NOMO-1 treated with DMSO at 0.1 percent for 48 hours (cell line): ENCODE measurements at regions not wholly inside any gene's neighbourhood (a gene's known extent, or its start where the extent isn't known, plus 50 kb on each side); places are given as distances from the start of the nearest gene placed in this dataset.

Experiments used
- DNase-seq: peaks from one replicate; lab custom pipeline; 2025; ENCODE audit not compliant: unreplicated experiment; lab: John Stamatoyannopoulos, UW

DNA sequence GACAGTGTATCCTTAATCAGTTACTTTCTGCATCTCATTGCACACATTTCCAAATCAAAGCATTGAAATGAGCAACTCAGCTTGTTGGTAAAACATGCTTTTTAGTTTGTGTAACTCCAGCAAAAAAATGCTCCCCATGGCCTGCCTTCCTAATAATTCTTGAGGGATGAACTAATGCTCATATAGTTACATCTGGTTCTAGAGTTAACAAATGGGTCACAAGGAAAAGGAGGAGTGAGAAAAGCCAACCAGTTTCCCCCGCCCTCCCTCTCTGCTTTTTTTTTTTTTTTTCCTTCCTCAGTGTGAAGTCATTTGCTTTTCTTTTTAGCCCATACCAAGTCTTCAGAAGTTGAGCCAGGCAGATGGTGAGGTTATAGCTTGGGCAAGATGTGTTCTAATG lies 231.7 kb downstream of the MTX2 start:
- DNase-seq, result no peak

DNA sequence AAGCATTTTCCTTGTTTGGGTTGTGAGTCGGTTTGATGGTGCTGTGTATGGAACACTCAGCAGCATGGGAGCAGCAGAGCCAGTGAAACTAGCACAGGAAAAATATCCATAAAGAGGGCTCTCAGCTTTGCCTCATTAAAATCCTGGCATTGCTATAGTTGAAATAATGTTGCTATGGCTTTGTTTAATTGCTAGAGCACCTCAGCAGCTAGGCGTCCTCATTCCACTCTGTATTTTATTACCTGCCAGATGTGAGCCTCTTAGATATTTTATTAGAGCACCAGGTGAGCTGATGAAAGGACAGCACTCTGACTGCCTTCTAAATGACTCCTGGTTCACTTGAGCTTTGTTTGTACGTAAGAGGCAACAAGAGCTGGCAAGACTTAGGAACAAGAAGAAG lies 232.4 kb downstream of the MTX2 start:
- no peak for DNase-seq

DNA sequence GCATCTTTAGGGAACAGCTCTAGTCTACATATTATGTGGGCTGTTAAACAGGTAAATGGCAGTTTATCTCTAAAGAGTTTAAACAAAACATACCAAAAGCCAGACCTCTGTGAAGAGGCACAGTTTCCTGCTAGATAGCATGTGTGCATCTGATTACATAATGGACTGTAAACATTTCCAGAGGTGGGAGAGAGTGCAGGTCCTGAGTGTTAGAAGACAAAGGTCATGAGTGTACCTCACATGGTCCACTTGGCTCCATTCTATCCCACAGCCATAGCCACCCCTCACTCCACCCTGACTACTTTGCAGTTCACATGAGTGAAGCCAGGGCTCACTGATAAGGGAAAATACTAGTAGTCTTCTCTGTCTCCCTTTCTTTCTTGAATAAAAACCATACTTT lies 233.4 kb downstream of the MTX2 start:
- no peak for DNase-seq

DNA sequence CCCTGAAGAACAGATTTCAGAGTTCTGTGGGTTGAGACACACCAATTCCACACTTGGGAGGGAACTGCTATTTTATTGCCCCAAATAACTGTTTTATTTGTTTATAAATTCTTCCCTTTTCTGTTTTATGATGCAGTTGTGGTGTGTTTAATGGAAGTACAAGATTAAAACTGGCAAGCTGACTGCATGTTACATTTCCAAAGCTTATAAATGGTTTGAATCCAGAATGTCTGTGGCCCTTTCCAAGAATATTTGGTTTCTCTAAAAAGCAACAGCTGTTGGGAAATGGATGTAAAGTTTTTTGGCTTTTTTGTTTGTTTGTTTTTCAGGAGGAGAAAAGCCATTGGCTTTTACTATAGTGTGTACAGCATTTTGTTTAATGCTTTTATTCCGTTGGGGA lies 234.5 kb downstream of the MTX2 start:
- DNase-seq, result no peak

DNA sequence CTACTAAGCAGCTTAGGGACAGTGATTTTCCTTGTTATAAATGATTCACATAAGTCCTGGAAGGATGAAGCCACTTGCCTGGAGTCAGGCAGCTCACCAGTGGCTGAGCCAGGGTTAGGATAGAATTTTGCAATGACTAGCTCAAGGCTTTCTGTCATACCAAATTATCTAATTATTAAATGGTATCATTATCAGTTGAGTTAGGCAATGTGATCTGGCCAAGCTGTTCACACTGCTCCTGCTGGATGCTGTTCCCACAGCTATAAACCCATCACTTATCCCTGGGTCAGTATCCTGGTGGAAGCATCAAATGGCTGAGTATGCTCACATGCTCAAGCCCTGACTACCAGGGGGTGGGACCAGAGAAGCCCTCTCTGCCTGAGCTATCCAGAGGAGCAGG lies 235.2 kb downstream of the MTX2 start:
- DNase-seq, result no peak

DNA sequence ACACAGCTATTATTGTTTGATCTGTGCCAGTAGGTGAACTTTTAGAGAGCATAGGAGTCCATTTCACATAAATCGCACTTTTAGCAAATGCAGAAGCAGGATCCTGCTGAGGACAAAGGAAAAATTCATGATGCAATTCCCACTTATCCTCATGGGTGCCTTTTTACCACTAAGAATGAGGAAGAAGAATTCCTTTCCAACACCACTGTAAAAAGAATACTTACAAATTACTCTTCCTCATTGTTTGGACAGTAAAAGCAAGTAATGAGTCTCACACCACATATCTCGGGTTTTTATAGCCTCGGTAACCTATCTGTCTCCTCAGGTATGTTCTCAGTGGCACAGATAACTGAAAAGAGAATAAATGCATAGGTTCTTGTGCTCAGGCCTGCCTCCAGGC lies 238.5 kb downstream of the MTX2 start:
- no peak for DNase-seq

DNA sequence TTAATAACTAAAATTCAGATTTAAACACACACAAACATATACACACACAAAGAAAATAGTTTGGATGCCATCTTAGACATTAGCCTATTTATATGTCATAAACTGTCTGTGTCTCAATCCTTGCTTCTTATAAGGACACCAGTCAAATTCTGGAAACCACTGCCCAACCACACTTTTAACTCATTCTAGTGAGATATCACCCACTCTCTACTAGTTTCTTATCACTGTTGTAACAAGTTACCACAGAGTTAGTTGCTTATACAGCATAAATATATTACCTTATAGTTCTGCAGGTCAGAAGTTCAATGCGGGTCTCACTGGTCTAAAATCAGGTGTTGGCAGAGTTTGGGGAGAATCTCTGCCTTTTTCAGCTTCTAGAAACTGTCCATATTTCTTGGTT lies 239.1 kb downstream of the MTX2 start:
- no peak for DNase-seq

DNA sequence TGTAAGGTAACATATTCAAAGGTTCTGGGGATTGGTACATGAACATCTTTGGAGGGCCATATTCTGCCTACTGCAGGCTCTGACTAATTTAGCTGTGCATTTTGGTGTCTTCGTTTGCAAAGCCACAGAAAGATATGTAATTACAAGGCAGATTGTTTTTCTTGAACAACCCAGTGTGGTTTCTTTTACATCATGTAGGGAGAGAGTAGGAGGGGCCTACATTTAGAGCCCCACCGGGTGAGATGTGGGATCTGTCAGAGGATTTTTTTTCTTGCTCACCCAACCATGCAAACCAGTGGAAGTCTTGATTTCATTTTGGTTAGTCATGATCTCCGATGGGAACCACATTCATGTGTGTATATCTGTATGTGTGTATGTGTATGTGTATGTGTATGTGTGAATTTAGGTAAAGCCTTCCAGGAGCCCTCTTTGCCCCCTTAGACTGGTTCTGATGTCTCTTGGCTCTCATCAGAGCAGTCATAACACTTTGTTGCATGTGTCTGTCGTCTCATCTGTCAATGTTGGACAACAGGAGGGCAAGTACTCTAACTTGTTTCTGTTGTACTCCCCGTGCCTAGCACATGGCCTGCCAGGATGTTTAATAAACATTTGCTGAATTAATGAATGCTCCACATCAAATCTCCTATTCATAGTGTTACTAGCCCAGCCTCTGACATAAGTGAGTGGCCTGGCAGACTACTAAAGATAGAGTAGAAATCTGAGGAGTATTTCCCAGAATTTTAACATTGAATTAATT lies 239.9 kb downstream of the MTX2 start:
- DNase-seq, result no peak

DNA sequence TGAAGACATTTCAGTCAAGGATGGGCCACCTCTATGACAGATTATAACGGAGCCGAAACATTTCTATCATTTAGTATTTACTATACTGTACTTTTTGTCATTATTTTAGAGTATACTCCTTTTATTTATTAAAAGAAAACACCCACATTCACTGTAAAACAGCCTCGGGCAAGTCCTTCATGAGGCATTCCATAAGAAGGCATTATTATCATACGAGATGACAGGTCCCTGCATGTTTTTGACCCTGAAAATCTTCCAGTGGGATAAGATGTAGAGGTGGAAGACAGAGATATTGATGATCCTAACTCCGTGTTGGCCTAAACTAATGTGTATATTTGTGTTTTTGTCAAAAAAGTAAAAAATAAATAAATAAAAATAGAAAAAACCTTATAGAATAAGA lies 245.0 kb downstream of the MTX2 start:
- no peak for DNase-seq

DNA sequence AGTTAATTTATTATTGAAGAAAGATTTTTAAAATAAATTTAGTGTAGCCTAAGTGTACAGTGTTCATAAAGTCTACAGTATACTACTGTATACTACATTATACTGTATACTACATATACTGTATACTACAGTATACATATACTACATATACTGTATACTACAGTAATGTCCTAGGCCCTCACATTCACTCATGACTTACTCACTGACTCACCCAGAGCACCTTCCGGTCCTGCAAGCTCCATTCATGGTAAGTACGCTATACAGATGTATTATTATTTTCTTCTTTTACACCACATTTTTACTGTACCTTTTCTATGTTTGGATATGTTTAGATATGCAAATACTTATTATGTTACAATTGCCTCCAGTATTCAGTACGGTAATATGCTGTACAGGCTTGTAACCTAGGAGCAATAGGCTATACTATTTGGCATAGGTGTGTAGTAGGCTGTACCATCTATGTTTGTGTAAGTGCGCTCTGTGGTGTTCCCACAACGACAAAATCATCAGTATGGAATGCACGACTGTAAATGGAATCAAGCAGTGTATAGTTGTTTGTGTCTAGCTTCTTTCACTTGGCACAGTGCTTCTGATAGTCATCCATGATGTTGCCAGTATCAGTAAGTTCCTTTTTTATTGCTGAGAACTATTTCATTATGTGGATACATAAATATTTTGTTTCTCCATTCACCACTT lies 245.7 kb downstream of the MTX2 start:
- DNase-seq, result no peak

DNA sequence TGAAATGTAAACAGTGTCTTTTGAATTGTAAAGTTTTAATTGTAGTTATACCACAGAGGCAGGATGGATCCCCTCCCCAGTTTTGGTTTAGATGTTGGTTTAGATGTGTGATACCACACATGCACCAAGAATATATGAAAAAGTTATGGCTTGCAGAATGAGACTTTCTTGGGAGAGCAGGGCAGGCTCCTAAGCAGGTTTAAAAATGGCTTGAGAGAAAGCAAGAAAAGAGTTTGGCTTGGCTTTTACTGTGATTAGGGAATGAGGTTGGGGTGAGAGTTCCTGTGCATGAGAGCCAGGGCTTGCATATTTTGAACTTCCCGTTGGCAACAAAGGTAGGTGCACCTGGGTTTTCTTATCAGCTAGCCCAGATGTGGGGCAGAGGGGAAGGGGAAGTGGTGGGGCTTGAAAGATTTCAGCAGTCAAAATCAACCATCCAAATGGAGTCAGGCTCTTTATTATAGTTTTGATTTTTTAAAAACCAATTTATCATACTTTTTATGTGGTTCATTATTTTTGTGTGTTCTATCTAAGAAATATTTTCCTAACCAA lies 246.9 kb downstream of the MTX2 start:
- DNase-seq, result no peak

DNA sequence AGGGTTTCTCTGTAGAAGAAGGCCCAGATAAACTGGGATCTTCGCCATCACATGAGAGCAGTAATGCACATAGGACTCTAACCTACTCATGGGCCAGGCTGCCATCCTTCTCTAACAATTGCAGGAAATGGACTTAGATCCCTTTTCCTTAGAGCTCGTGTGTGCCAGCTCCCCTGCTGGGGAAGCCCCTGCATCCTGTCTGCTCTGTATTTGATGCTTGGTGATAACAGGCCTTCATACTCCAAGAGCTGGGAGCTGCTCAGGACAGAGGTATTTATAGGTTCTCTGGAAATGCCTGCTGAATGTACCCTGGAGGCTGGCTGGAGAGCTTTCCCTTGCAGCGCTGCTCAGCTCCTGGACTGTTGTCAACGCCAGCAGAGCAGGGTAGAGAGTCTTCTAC lies 249.6 kb downstream of the MTX2 start:
- no peak for DNase-seq

DNA sequence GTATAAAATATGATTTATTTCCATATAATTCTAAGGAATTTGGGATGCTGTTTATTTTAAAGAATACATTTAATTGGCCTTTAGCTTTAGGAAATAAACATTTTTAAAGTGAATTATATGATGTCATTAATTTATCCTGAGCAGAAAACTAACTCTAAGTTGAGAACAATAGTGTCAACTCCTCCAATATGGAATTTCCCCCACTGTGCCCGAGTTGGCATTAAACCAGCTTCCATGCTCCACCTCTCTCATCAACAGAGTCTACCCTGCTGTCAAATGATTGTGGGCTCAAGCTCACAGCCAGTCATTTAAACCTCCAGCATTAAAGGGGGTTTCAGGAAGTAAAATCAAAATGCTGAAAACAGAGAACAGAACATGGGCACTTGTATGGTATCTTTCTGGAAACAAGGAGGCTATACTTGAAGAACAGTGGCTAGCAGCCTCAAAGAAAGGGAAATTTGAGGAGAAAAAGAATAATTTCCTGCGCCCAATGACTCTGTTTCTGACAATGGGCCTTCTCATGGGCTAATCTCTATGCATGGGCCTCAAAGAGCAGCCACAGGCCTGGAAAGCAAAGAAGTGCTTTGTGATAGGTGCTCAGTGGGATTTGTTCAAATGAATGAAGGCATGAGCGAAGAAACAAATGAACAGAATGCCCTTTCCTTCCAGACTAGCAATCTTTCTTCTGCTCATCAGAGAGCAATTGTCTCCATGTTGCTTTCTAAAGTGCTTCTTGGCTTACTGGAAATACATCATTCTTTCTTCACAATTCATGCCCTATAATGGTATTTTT lies 252.8 kb downstream of the MTX2 start:
- no peak for DNase-seq

DNA sequence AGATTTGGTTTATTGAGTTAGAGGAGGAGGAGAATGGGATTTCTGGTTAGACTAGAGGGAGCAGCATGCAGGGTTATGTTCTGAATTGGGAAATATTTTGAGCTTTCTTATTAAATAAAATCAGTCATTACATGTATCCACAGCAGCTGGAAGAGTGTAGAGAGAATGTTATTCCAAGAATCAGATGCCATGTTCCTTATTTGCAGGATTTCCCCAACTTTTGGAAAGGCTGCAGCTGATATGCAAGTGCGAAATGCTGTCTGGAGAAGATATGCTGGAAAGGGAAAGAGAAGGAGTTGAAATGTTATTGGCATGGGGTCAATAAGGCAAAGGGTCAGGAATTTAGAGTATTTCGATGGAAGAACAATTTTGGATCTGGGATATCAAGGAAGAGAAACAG lies 255.8 kb downstream of the MTX2 start:
- no peak for DNase-seq

DNA sequence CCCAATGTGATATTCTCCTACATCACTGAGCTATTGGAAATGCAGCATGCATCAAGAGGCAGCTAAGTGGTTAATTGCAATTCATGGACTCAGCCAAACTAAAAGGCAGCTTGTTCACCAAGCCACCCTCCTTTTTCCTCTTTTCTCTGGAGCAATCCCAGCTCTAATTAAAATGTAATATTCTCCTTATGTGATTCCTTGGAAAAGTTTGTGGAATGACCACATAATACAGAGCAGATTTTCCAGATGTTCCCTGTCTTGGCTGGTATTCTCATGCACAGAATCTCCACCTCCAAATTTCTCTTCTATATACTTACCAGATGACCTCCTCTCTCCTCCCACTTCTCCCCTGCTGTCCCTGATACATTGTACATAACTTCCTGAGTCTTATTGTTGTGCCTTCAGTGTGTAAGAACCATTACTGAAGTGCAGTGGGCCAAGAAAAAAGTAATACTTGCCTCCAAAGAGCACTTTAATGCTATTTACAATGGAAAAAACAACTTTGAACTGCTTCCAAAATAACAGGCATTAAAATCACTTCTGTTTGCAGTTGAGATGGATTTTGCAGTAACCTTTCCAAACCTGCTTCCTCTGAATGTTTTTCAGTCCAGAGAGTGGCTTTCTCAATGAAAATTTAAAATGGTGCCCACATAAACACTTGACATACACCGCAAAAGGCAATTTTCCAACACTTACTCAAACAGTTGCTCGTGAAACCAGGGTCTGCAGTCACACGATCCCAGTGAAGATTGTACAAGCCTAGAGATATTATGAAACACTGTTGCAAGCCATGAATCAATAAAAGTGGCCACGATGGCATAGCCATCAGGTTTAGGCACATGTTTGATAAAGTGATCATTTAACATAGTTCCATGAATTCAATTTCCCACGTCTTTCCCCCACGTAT lies 258.0 kb downstream of the MTX2 start:
- no peak for DNase-seq

DNA sequence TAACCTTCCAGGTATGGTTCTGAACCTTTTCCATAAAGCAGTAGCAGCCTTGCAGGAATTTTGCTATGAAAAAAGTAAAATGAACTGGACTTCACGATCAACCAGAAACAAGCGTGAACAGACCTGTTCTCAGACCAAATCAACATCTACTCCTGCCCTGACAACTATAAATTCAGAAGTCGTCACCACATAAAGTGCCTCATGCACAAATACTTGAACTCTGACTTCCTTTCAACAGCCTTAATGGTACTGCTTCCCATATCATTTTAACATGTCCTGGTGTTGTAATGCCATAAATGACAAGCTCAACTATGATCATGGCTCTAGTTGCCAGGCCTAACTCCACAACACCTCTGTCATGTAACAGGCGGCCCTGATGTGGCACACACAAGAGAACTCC lies 262.4 kb downstream of the MTX2 start:
- DNase-seq, result no peak

DNA sequence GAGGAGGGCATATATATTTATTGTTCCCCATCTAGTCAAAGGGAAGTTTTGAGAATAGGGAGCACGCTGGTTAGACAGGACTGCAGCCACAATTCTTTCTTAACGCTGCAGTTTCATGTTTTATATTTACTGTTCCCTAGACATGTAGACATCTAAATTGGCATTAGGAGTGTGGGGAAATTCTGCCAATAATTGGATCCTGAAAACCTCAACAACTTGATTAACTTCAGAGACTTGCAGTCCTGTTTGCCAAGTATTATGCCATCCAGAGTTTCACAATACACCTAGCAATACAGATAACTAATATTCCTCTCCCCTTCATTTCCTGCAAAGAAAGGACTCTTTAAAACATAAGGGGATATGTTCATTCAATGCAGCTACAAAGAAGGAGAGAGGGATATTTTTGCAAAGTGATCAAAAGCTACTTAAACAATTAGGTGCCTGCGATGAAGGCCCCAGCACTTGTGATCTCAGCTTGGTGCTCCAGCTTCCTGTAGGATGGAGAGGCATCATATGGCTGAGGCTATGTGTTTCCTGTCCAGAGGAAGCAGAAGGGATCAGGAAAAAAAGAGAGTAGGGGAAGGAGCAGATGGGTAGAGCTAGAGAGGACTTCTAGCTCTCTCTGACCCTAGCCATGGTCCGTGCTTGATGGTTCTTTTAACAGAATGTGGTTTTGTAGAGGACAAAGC lies 264.4 kb downstream of the MTX2 start:
- DNase-seq, result no peak

DNA sequence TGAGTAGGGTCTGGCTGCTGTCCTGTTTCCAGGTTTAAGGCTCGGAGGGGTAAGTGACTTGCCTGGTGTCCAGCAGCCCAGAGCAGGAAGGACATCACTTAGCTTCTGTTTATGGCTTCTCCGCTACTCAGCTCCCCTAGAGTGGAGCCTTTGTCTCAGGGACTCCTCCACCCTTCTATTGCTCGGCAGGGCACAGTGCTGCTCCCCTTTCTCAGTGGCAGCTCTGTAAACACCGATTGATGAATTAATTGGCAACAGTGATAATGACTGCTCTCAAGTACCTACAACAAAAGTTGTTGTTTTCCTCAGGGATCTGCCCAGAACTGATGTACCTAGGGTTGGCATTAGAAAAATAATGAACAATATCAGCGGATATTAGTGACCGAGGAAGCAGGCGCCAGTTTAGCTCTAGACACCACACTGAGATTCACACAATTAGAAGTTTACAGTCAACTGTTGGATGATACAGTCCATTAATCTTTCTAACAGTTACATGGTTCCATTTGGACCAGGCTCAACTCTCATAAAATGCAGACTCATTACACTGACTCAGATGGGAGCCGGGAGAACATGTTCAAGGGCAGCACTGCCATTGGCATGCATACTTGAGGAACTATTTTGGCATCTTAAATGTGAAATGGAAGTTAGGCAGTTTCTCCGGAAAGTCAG lies 265.7 kb downstream of the MTX2 start:
- DNase-seq, result no peak

DNA sequence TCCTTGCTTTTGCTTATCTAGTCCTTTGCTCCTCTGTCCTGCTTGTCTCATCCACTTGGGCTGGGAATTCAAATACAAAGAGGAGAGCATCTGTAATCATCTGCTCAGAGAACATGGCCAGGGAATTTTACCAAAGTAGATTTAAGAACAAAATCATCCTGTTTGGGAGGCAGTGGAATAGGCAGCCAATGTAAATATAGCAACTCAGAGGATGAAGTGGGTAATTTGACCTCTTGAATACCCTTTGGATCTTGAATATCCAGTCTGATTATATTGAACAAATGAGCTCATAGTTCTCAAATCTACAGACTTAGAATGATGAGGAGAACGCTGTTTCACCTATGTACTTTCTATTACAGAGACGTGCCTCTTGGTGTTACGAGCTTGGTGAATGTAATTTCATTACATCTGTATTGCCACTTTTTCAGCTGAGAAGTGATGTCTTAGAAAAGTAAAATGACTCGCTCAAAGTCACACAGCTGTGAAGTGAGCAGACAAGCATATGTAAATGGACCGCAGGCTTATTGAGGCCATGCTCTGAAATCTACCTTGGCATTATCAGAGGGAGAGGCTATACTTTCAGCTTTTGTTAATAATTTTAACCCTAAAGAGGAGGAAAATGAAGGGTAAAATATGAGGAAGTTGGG lies 266.3 kb downstream of the MTX2 start:
- DNase-seq, result no peak
